ENCODE measurements at regions not wholly inside any gene's neighbourhood (a gene's known extent, or its start where the extent isn't known, plus 50 kb on each side); places are given as distances from the start of the nearest gene placed in this dataset.

- TF ChIP-seq EP300 (IDR thresholded peaks at IDR 0.05) (no peak), CTCF (IDR thresholded peaks at IDR 0.05) (no peak), POLR2A (IDR thresholded peaks at IDR 0.05) (no peak)
Observed at GRCh38 chr4:3636646-3637320, 104.6 kb upstream of the LRPAP1 start.

Data from ovary (tissue), 3 donors.